SJCRH30 (cell line): ENCODE measurements at regions not wholly inside any gene's neighbourhood (a gene's known extent, or its start where the extent isn't known, plus 50 kb on each side); places are given as distances from the start of the nearest gene placed in this dataset.

ENCODE experiments used
- DNase-seq, 2 experiments: peaks; one replicate each; pipeline ENCODE4 v3.0.0-alpha.2; 2015 to 2020
- H3K27ac ChIP-seq: fragments of 250-450 bp; sonication (Bioruptor Pico); 2 replicates; pipeline ENCODE4 v1.5.1; 2020; ENCODE audit warnings: mild to moderate bottlenecking, moderate library complexity
- H3K27me3 ChIP-seq: fragments of 250-450 bp; sonication (Bioruptor Pico); 2 replicates; pipeline ENCODE4 v1.5.1; 2020; ENCODE audit warnings: mild to moderate bottlenecking, moderate library complexity
- H3K36me3 ChIP-seq: fragments of 250-450 bp; sonication (Bioruptor Pico); 2 replicates; pipeline ENCODE4 v1.5.1; 2020; ENCODE audit warnings: mild to moderate bottlenecking, moderate library complexity
- H3K4me1 ChIP-seq: fragments of 250-450 bp; sonication (Bioruptor Pico); 2 replicates; pipeline ENCODE4 v1.5.1; 2020; ENCODE audit warnings: mild to moderate bottlenecking, moderate library complexity
- H3K4me3 ChIP-seq: fragments of 250-450 bp; sonication (Bioruptor Pico); 2 replicates; pipeline ENCODE4 v1.5.1; 2020; ENCODE audit warnings: mild to moderate bottlenecking, moderate library complexity
- H3K9me3 ChIP-seq: fragments of 250-450 bp; sonication (Bioruptor Pico); replicated peaks from 2 replicates; pipeline ENCODE4 v1.5.1; 2020; ENCODE audit warnings: mild to moderate bottlenecking, moderate library complexity

GRCh38 chr2:240301256-240301795 is 134.1 kb upstream of the GPC1 start:
- peaks cover 14% of the 10 kb centered on the region for H3K4me1 ChIP-seq
- no peaks in the 10 kb centered on the region for H3K27me3 ChIP-seq
- no peak overlapping the region for H3K27ac ChIP-seq
- H3K4me3 ChIP-seq: no peak overlapping the region
- H3K36me3 ChIP-seq: no peaks in the 10 kb centered on the region
- H3K9me3 ChIP-seq: no peaks in the 10 kb centered on the region
- no peak for DNase-seq

- DNase-seq: no peak
- H3K9me3 ChIP-seq: no peaks in the 10 kb centered on the region
- no peaks in the 10 kb centered on the region for H3K36me3 ChIP-seq
Measured at GRCh38 chr2:240302041-240302440, 133.4 kb upstream of the GPC1 start.

GRCh38 chr2:240302933-240303595 is 132.4 kb upstream of the GPC1 start:
- peaks cover 14% of the 10 kb centered on the region for H3K4me1 ChIP-seq
- H3K27me3 ChIP-seq: no peaks in the 10 kb centered on the region
- no peak overlapping the region for H3K27ac ChIP-seq
- no peaks in the 10 kb centered on the region for H3K9me3 ChIP-seq
- no peak for DNase-seq
- no peaks in the 10 kb centered on the region for H3K36me3 ChIP-seq
- H3K4me3 ChIP-seq: no peak overlapping the region

More at GRCh38 chr2:240302041-240302440, 133.4 kb upstream of the GPC1 start:
- Histone ChIP-seq H3K27me3 (no peaks in the 10 kb centered on the region), H3K4me1 (peaks cover 14% of the 10 kb centered on the region), H3K27ac (no peak overlapping the region), H3K4me3 (no peak overlapping the region)

- no peak overlapping the region for H3K4me3 ChIP-seq
- H3K9me3 ChIP-seq: no peaks in the 10 kb centered on the region
- H3K27me3 ChIP-seq: no peaks in the 10 kb centered on the region
- H3K36me3 ChIP-seq: no peaks in the 10 kb centered on the region
- DNase-seq: no peak
- no peak overlapping the region for H3K27ac ChIP-seq
- peaks cover 14% of the 10 kb centered on the region for H3K4me1 ChIP-seq
Measured at GRCh38 chr2:240303896-240304745, 131.3 kb upstream of the GPC1 start.

- no peak for DNase-seq
- H3K4me3 ChIP-seq: no peak overlapping the region
- H3K9me3 ChIP-seq: no peaks in the 10 kb centered on the region; the same call in 1 of the 2 replicates
- no peak overlapping the region for H3K27ac ChIP-seq
- H3K36me3 ChIP-seq: no peaks in the 10 kb centered on the region
- peaks cover 11% of the 10 kb centered on the region for H3K4me1 ChIP-seq
- H3K27me3 ChIP-seq: no peaks in the 10 kb centered on the region
Measured at GRCh38 chr2:240304746-240305161, 130.7 kb upstream of the GPC1 start.

GRCh38 chr2:240305369-240305962 is 130.0 kb upstream of the GPC1 start:
- Histone ChIP-seq H3K36me3 (no peaks in the 10 kb centered on the region), H3K27ac (no peak overlapping the region), H3K27me3 (no peaks in the 10 kb centered on the region), H3K4me3 (no peak overlapping the region), H3K9me3 (no peaks in the 10 kb centered on the region; the same call in 1 of the 2 replicates), H3K4me1 (peaks cover 6% of the 10 kb centered on the region)
- no peak for DNase-seq

- H3K4me1 ChIP-seq: no peaks in the 10 kb centered on the region
- H3K27ac ChIP-seq: no peak overlapping the region
- H3K4me3 ChIP-seq: no peak overlapping the region
- no peak for DNase-seq
- no peaks in the 10 kb centered on the region; the same call in 1 of the 2 replicates for H3K9me3 ChIP-seq
- H3K27me3 ChIP-seq: no peaks in the 10 kb centered on the region
- H3K36me3 ChIP-seq: no peaks in the 10 kb centered on the region
Measured at GRCh38 chr2:240306185-240306584, 129.3 kb upstream of the GPC1 start.

GRCh38 chr2:240308111-240308651 is 127.3 kb upstream of the GPC1 start:
- no peak overlapping the region for H3K27ac ChIP-seq
- H3K9me3 ChIP-seq: no peaks in the 10 kb centered on the region; the same call in 1 of the 2 replicates
- H3K4me3 ChIP-seq: no peak overlapping the region
- H3K36me3 ChIP-seq: no peaks in the 10 kb centered on the region
- DNase-seq: no peak
- no peaks in the 10 kb centered on the region for H3K4me1 ChIP-seq
- H3K27me3 ChIP-seq: no peaks in the 10 kb centered on the region

GRCh38 chr2:240309214-240309613 is 126.2 kb upstream of the GPC1 start:
- DNase-seq: no peak
- H3K9me3 ChIP-seq: no peaks in the 10 kb centered on the region; the same call in 1 of the 2 replicates
- no peaks in the 10 kb centered on the region for H3K27me3 ChIP-seq
- H3K27ac ChIP-seq: no peak overlapping the region
- H3K36me3 ChIP-seq: no peaks in the 10 kb centered on the region
- no peaks in the 10 kb centered on the region for H3K4me1 ChIP-seq
- H3K4me3 ChIP-seq: no peak overlapping the region

- DNase-seq: no peak
Measured at GRCh38 chr2:240310201-240310600, 125.3 kb upstream of the GPC1 start.

GRCh38 chr2:240310645-240311044 is 124.8 kb upstream of the GPC1 start:
- Histone ChIP-seq H3K27ac (no peak overlapping the region), H3K36me3 (no peaks in the 10 kb centered on the region), H3K4me3 (no peak overlapping the region), H3K4me1 (no peaks in the 10 kb centered on the region), H3K27me3 (no peaks in the 10 kb centered on the region), H3K9me3 (no peaks in the 10 kb centered on the region; the same call in 1 of the 2 replicates)
- no peak for DNase-seq

More at GRCh38 chr2:240310201-240310600, 125.3 kb upstream of the GPC1 start:
- H3K4me1 ChIP-seq: no peaks in the 10 kb centered on the region
- H3K27ac ChIP-seq: no peak overlapping the region
- no peaks in the 10 kb centered on the region; the same call in 1 of the 2 replicates for H3K9me3 ChIP-seq
- H3K27me3 ChIP-seq: no peaks in the 10 kb centered on the region
- H3K4me3 ChIP-seq: no peak overlapping the region
- no peaks in the 10 kb centered on the region for H3K36me3 ChIP-seq

- H3K4me1 ChIP-seq: no peaks in the 10 kb centered on the region
- DNase-seq: no peak
- no peak overlapping the region for H3K27ac ChIP-seq
- H3K36me3 ChIP-seq: no peaks in the 10 kb centered on the region
- no peaks in the 10 kb centered on the region for H3K27me3 ChIP-seq
- no peaks in the 10 kb centered on the region; the same call in 1 of the 2 replicates for H3K9me3 ChIP-seq
- H3K4me3 ChIP-seq: no peak overlapping the region
Measured at GRCh38 chr2:240311821-240312220, 123.6 kb upstream of the GPC1 start.

- H3K4me3 ChIP-seq: no peak overlapping the region
- H3K36me3 ChIP-seq: no peaks in the 10 kb centered on the region
- no peaks in the 10 kb centered on the region for H3K4me1 ChIP-seq
- H3K27ac ChIP-seq: no peak overlapping the region
- H3K27me3 ChIP-seq: peaks cover 25% of the 10 kb centered on the region
- DNase-seq: no peak
- no peaks in the 10 kb centered on the region for H3K9me3 ChIP-seq
Measured at GRCh38 chr2:240319221-240319854, 116.1 kb upstream of the GPC1 start.

- no peaks in the 10 kb centered on the region for H3K4me1 ChIP-seq
- H3K36me3 ChIP-seq: no peaks in the 10 kb centered on the region
- DNase-seq: peak in 1 of 2 experiments; percentile 17
- H3K4me3 ChIP-seq: no peak overlapping the region
- no peak overlapping the region for H3K27ac ChIP-seq
- H3K9me3 ChIP-seq: no peaks in the 10 kb centered on the region
- peaks cover 30% of the 10 kb centered on the region for H3K27me3 ChIP-seq
Measured at GRCh38 chr2:240319855-240320203, 115.6 kb upstream of the GPC1 start.
